ENCODE measurements at regions not wholly inside any gene's neighbourhood (a gene's known extent, or its start where the extent isn't known, plus 50 kb on each side); places are given as distances from the start of the nearest gene placed in this dataset.

DNA sequence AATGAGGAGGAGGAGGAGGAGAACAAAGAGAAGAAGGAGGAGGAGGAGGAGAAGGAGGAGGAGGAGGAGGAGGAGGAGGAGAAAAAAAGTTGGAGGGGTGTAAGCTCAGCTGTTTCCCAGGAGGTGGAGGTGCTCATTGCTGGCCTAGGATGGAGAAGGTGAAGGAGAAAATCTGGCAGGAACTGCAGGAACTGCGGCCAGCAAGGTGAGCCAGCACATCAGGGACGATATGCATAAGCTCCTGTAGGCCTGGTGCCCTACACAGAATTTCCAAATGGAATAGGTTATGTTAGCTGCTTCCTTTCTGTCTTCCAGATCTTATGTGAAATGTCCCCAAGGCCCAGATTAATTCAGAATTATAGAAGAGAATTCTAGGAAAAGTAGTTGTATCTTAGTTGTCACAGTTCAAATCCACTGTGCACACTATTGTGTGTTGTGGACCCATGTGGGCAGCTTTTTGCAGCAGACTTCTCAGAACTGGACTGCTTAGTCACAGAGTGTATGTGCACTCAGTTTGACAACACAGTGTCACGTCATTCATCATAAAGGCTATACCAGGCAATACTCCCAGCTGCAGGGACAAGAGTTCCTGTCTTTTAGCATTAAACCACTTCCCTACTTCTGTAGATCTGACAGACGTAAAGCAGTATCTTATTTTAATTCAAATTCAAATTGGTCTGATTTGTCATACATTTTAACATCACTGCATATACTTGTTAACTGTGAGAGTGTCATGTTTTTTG lies 303.7 kb downstream of the HLX start:
- no peak overlapping the region for H3K4me3 ChIP-seq (ENCODE audit: low read length)
- H3K9me3 ChIP-seq (ENCODE audit: control insufficient read depth, insufficient read depth, low read length) = no peaks in the 10 kb centered on the region
- ATAC-seq (peak in 1 of 3 donors; percentile 39), DNase-seq (no peak)
- no peak for TF ChIP-seq CTCF (IDR thresholded peaks at IDR 0.05)
- Mint-ChIP-seq H3K36me3 (no peaks in the 10 kb centered on the region), H3K27ac (no peak overlapping the region), H3K9me3 (no peaks in the 10 kb centered on the region), H3K27me3 (ENCODE audit: low read depth in 2 of 2) (peaks cover 6 to 8% of the 10 kb centered on the region in 2 donors), H3K4me1 (no peaks in the 10 kb centered on the region), H3K4me3 (no peak overlapping the region)
- H3K36me3 ChIP-seq (ENCODE audit: control insufficient read depth, insufficient read depth, low read length) = no peaks in the 10 kb centered on the region
- no peaks in the 10 kb centered on the region for H3K27me3 ChIP-seq (ENCODE audit: control insufficient read depth, insufficient read depth, low read length)
- no peak overlapping the region for H3K27ac ChIP-seq (ENCODE audit: low read length)
- intact Hi-C loops (cut with micrococcal nuclease) = no loop called here
- WGBS (ENCODE audit: insufficient coverage) = 71% methylated on average over 3 of the region's 4 CpGs
- H3K4me1 ChIP-seq (ENCODE audit: control insufficient read depth, insufficient read depth, low read length) = no peaks in the 10 kb centered on the region

- H3K27ac ChIP-seq (ENCODE audit: low read length) = no peak overlapping the region
- Mint-ChIP-seq H3K4me3 (no peak overlapping the region), H3K4me1 (no peaks in the 10 kb centered on the region), H3K36me3 (no peaks in the 10 kb centered on the region), H3K27ac (no peak overlapping the region), H3K9me3 (no peaks in the 10 kb centered on the region), H3K27me3 (ENCODE audit: low read depth in 2 of 2) (peaks cover 6 to 8% of the 10 kb centered on the region in 2 donors)
- intact Hi-C loops (cut with micrococcal nuclease) = no loop called here
- no peak for TF ChIP-seq CTCF (IDR thresholded peaks at IDR 0.05)
- no peaks in the 10 kb centered on the region for H3K9me3 ChIP-seq (ENCODE audit: control insufficient read depth, insufficient read depth, low read length)
- WGBS (ENCODE audit: insufficient coverage) = 6% methylated on average over 1 of the region's 3 CpGs
- no peak overlapping the region for H3K4me3 ChIP-seq (ENCODE audit: low read length)
- DNase-seq = no peak
- H3K4me1 ChIP-seq (ENCODE audit: control insufficient read depth, insufficient read depth, low read length) = no peaks in the 10 kb centered on the region
- ATAC-seq = no peak
- H3K27me3 ChIP-seq (ENCODE audit: control insufficient read depth, insufficient read depth, low read length) = no peaks in the 10 kb centered on the region
- H3K36me3 ChIP-seq (ENCODE audit: control insufficient read depth, insufficient read depth, low read length) = no peaks in the 10 kb centered on the region
Measured at GRCh38 chr1:221184131-221184794, 305.0 kb downstream of the HLX start.

GRCh38 chr1:221187174-221187573 lies 307.9 kb downstream of the HLX start:
- no peaks in the 10 kb centered on the region for H3K4me1 Mint-ChIP-seq
- H3K36me3 ChIP-seq (ENCODE audit: control insufficient read depth, insufficient read depth, low read length) = no peaks in the 10 kb centered on the region
- WGBS (ENCODE audit: insufficient coverage) = 50% methylated on average over 1 of the region's 1 CpG
- no peak overlapping the region for H3K27ac Mint-ChIP-seq
- H3K27me3 Mint-ChIP-seq (ENCODE audit: low read depth in 2 of 2) = peaks cover 6 to 8% of the 10 kb centered on the region in 2 donors
- no peaks in the 10 kb centered on the region for H3K9me3 ChIP-seq (ENCODE audit: control insufficient read depth, insufficient read depth, low read length)
- H3K36me3 Mint-ChIP-seq = no peaks in the 10 kb centered on the region
- ATAC-seq (no peak), DNase-seq (no peak)
- no peak overlapping the region for H3K27ac ChIP-seq (ENCODE audit: low read length)
- no peak overlapping the region for H3K4me3 Mint-ChIP-seq
- no peak overlapping the region for H3K4me3 ChIP-seq (ENCODE audit: low read length)
- intact Hi-C loops (cut with micrococcal nuclease) = no loop called here
- no peaks in the 10 kb centered on the region for H3K27me3 ChIP-seq (ENCODE audit: control insufficient read depth, insufficient read depth, low read length)
- H3K4me1 ChIP-seq (ENCODE audit: control insufficient read depth, insufficient read depth, low read length) = no peaks in the 10 kb centered on the region
- H3K9me3 Mint-ChIP-seq = no peaks in the 10 kb centered on the region
- TF ChIP-seq CTCF (IDR thresholded peaks at IDR 0.05) = no peak

Measured in natural killer cell (primary cell).